Kidney capillary endothelial cell (primary cell): ENCODE measurements at regions not wholly inside any gene's neighbourhood (a gene's known extent, or its start where the extent isn't known, plus 50 kb on each side); places are given as distances from the start of the nearest gene placed in this dataset.

ENCODE experiments used
- DNase-seq: peaks from one replicate; pipeline ENCODE4 v3.0.0-alpha.2; 2018; ENCODE audit warnings: low spot score

- no peak for DNase-seq
Observed at GRCh38 chr11:121938076-121938475, 177.9 kb downstream of the BLID start.

- DNase-seq: peak; percentile 45
Observed at GRCh38 chr11:121936781-121937447, 179.1 kb downstream of the BLID start.

GRCh38 chr11:121936370-121936769, 179.6 kb downstream of the BLID start:
- no peak for DNase-seq

GRCh38 chr11:121933694-121934093, 182.3 kb downstream of the BLID start:
- DNase-seq: no peak

- no peak for DNase-seq
Observed at GRCh38 chr11:121933294-121933693, 182.7 kb downstream of the BLID start.

- no peak for DNase-seq
Observed at GRCh38 chr11:121932646-121933185, 183.3 kb downstream of the BLID start.

GRCh38 chr11:121931748-121932352, 184.2 kb downstream of the BLID start:
- no peak for DNase-seq

- DNase-seq: no peak
Observed at GRCh38 chr11:121931121-121931520, 184.9 kb downstream of the BLID start.

- DNase-seq: no peak
Observed at GRCh38 chr11:121930004-121930965, 185.7 kb downstream of the BLID start.

GRCh38 chr11:121929581-121929980, 186.4 kb downstream of the BLID start:
- DNase-seq: no peak

- DNase-seq: no peak
Observed at GRCh38 chr11:121928597-121929580, 187.1 kb downstream of the BLID start.

GRCh38 chr11:121927789-121928188, 188.2 kb downstream of the BLID start:
- no peak for DNase-seq

- DNase-seq: no peak
Observed at GRCh38 chr11:121927097-121927785, 188.8 kb downstream of the BLID start.

GRCh38 chr11:121924191-121924590, 191.8 kb downstream of the BLID start:
- DNase-seq: no peak

GRCh38 chr11:121917482-121917881, 198.5 kb downstream of the BLID start:
- DNase-seq: no peak

GRCh38 chr11:121914508-121915059, 201.4 kb downstream of the BLID start:
- no peak for DNase-seq

- no peak for DNase-seq
Observed at GRCh38 chr11:121909596-121909995, 206.4 kb downstream of the BLID start.

- no peak for DNase-seq
Observed at GRCh38 chr11:121907379-121907778, 208.6 kb downstream of the BLID start.

- no peak for DNase-seq
Observed at GRCh38 chr11:121904148-121904547, 211.9 kb downstream of the BLID start.

- no peak for DNase-seq
Observed at GRCh38 chr11:121901886-121902285, 214.1 kb downstream of the BLID start.
